Kasumi-1 (cell line): ENCODE measurements at regions not wholly inside any gene's neighbourhood (a gene's known extent, or its start where the extent isn't known, plus 50 kb on each side); places are given as distances from the start of the nearest gene placed in this dataset.
"Not testable (repeated sequence)": the region's sequence is repeated elsewhere in the genome, so short reads cannot be mapped to it uniquely, and the experiment has no call there.

Source experiments
- DNase-seq, 2 experiments: peaks; one replicate each; lab custom pipeline; 2025; lab: John Stamatoyannopoulos, UW

DNA sequence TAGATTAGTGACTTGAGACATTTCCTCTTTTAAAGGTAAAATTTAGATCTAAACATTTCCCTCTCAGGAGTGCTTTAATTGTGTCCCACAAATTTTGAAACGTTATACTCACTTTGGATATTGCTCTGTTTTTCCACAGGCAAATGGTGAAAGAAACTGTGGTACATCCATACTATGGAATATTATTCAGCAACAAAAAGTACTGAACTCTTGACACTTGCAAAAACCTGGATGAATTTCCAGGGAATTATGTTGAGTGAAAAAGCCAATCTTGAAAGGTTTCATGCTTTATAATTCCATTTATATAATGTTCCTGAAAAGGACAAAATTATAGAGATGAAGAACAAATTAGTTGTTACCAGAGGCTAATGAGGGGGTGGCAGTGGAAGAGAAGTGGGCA, 153.3 kb upstream of the SVIL start:
- DNase-seq: no peak

GRCh38 chr10:29785701-29786100, 150.9 kb upstream of the SVIL start:
- DNase-seq: no peak

DNA sequence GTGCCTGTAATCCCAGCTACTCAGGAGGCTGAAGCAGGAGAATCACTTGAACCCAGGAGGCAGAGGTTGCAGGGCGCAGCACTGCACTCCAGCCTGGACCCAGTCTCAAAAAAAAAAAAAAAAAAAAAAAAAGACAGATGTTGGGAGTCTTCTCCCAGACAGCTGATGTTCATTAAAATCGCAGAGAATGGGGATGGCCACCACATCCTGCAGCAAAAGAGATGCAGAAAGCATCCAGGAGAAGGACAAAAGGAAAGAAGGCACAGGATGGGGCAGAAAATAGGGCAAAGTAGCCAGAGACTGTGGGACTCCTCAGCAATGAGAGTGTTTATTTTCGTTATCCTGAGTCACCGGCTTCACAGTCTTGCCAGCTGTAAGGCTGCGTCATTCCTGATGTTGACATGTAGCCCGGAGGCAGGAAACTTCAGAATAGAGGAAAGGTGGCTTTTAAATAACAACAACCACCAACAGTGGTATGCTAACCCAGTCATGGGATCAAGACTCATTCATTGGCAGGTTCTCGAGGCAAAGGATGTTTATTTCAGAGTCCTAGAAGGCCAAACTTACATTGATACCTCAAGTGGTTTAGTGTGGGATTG, 149.5 kb upstream of the SVIL start:
- no peak for DNase-seq

DNA sequence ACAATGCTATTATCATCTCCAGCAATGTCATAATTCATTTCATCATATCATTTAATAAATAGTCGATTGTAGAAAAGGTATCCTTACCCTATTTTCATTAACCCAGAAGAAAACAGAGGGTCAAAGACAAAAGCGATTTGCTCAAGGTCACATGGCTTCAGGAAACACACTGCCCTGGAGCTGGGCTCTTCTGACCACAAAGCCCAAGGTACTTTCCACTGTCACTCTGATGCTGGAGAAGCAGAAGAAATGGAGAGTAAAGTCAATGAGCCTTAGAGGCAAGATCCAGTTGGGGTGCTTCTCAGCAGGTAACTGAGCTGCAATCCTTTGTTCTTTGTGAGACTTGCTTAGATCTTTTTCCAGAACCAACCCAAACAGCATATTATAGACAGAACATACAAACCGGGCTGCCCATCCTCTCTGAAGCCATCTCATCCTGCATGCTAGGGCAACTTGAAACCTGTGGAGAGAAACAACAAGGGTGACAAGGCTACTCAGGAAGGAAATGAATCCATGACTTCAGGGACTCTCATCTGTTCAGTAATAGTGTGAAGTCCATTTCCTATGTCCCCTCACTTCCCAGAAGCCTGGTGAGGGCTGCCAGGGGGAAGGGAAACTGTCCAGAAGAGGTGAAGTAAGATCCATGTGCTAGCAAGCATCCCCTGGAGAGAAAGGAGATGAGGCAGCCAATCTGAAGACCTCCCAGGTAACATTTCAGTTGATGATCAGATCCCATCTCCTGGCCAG, 148.6 kb upstream of the SVIL start:
- DNase-seq: no peak

GRCh38 chr10:29780639-29781038, 145.9 kb upstream of the SVIL start:
- DNase-seq: no peak

DNA sequence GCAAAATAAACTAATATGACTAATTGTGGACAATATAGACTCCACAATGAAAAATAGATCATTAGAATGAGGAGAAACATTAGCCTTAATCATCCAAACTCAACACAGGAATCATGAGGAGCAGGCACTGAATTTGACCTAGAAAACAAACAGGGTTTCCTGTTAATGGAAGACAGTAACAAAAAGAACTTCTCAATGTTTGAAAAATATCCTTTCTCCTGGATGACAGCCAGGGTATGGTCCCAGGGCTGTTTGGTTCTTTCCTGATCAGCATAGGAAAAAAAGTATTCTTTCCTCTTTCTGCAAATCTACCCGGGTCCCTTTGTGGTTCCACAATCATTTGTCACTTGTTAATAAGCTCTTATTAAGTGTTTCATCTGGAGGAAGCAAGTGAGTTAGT, 145.3 kb upstream of the SVIL start:
- DNase-seq: no peak

GRCh38 chr10:29776246-29776645, 141.5 kb upstream of the SVIL start:
- DNase-seq: no peak

DNA sequence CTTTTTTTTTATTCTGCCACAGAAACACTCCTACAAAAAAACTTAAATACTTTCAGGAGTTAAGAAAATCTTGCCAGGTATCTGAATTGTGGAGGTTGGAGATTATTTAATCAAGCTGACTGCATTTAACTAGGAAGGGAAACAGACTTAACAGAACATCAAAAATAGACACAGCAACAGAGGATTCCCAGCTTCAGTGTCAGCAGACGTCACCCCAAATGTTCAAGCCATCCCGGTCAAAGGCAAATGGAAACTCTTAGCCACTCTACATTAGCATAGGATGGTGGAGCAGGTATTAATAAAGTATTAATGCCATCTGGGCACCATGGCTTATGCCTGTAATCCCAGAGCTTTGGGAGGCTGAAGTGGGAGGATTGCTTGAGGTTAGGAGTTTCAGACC, 139.7 kb upstream of the SVIL start:
- no peak for DNase-seq

- no peak for DNase-seq
Observed at GRCh38 chr10:29773675-29774091, 138.9 kb upstream of the SVIL start.

- DNase-seq: no peak
Observed at GRCh38 chr10:29772403-29772802, 137.6 kb upstream of the SVIL start.

GRCh38 chr10:29771376-29771775, 136.6 kb upstream of the SVIL start:
- DNase-seq: no peak

DNA sequence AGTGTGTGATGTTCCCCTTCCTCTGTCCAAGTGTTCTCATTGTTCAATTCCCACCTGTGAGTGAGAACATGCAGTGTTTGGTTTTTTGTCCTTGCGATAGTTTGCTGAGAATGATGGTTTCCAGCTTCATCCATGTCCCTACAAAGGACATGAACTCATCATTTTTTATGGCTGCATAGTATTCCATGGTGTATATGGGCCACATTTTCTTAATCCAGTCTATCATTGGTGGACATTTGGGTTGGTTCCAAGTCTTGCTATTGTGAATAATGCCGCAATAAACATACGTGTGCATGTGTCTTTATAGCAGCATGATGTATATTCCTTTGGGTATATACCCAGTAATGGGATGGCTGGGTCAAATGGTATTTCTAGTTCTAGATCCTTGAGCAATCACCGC, 134.5 kb upstream of the SVIL start:
- not testable (repeated sequence) for DNase-seq

DNA sequence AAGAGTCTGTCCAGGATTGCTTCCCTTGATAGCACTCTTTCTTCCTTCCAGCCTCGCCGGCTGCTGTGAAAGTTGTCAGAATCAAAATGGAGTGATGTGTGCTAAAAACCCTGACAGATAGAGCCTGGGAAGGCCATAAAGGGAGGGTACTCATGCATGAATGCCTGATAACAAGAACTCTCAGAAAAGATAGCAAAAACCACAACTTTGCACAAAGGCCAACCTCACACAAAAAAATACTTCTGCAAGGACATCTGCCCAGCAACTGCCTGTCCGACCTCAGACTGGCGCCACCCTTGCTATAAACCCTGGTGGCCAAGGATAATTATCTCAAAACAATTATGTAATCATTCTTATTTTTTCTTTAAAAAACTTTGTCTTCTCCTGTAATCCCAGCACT, 133.2 kb upstream of the SVIL start:
- no peak for DNase-seq

GRCh38 chr10:29766753-29767152, 132.0 kb upstream of the SVIL start:
- DNase-seq: no peak

- no peak for DNase-seq
Observed at GRCh38 chr10:29765330-29765729, 130.6 kb upstream of the SVIL start.

- peak; percentile 10 to 18 for DNase-seq
Observed at GRCh38 chr10:29763396-29763795, 128.6 kb upstream of the SVIL start.

DNA sequence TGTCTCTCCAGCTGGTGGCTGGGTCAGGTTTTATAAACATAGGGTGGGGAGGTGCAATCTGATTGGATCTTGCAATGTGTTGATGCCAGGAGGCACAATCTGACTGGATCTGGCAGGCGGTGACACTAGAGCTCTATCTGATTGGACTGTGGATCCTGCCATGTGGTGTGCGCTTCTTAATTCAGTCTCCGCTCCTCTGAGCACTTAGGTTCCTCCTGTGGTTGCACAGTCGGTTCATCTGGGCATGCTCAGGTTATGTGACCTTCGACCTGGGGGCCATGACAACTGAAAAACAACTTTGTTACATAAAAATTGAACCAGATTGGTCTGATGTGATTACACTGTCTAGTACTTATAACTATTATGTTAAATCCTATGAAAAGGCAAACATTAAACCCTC, 127.1 kb upstream of the SVIL start:
- no peak for DNase-seq

- no peak for DNase-seq
Observed at GRCh38 chr10:29760138-29760900, 125.5 kb upstream of the SVIL start.

DNA sequence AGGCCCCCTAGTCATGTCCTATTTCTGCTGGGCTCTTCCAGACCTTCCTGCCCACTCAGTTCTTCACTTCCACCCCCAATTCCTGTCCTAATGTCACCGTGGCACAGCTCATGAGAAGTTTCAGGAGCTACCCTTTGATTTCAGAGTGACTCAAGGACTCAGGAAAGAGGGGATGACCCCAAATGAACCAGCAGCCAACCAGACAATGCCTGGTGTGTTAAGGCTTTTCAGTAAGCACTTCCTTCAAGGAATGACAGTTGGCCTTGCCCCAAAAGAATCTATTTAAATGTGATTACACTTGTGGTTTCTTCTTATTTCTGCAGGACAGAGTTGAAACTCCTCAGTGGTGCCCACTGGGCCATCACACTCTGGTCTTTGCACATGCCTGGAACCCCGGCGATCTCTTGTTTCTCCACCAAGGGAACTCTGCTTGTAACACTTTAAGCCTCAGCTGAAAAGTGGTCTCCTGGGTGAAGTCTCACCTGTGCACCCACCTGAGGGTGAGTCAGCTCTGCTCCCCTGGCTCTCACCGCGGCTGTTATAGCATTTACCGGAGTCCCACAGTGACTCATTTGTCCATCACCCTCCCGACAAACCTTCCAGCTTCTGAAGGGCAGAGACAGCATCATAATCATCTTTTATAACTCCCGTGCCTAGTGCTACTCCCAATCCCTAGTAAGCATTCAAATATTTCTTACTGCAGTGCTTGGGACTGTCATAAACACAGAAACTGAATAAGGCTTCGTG, 123.0 kb upstream of the SVIL start:
- no peak for DNase-seq

- DNase-seq: no peak
Observed at GRCh38 chr10:29756451-29756850, 121.7 kb upstream of the SVIL start.

- DNase-seq: no peak
Observed at GRCh38 chr10:29753283-29753682, 118.5 kb upstream of the SVIL start.

DNA sequence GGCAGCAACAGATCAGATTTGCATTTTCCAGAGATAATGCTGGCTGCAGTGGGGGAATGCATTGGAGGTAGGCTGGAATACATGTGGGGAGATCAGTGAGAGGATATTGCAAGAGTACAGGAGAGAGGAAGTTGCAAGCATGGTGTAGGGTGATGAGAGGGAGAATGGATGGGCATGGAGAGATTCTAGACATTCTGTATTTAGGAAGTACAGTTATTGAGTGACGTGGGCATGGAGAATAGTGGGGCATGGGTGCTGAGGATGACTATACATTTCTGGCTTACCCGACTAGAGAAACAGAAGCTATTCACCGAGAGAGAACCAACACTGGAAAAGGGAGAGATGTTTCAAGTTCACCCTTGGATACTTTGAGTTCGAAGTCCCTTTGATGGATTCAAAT, 116.9 kb upstream of the SVIL start:
- no peak for DNase-seq

- DNase-seq: no peak
Observed at GRCh38 chr10:29751240-29751639, 116.5 kb upstream of the SVIL start.
